H1 (cell line): ENCODE measurements at regions not wholly inside any gene's neighbourhood (a gene's known extent, or its start where the extent isn't known, plus 50 kb on each side); places are given as distances from the start of the nearest gene placed in this dataset.

Experiments used
- CTCF ChIA-PET: fragments of 300-600 bp; sonication (Branson Sonifier 250); formaldehyde crosslinking; loops from one replicate; lab custom pipeline; 2021; ENCODE audit not compliant: partially characterized antibody; lab: Charles Lee
- POLR2A ChIA-PET: fragments of 300-600 bp; sonication (Branson Sonifier 250); formaldehyde crosslinking; loops from one replicate; lab custom pipeline; 2021; ENCODE audit warnings: inconsistent platforms; ENCODE audit not compliant: partially characterized antibody; lab: Charles Lee
- DNase-seq, 2 experiments: peaks; one replicate each; pipeline versions ENCODE4 v3.0.0 to v3.0.0-alpha.2; 2010 to 2022; ENCODE audit warnings: low spot score in 2 of 2, low read depth in 1 of 2, mixed read lengths in 1 of 2
- FAIRE-seq: peaks from 2 replicates; lab custom pipeline; 2011; peaks lifted over from hg19 to GRCh38; lab: Jason Lieb, UNC
- H2AFZ ChIP-seq: 2 replicates; pipeline ENCODE4 v1.8.1; 2012; ENCODE audit warnings: low read length, inconsistent platforms
- H2AK5ac ChIP-seq: 2 replicates; pipeline ENCODE4 v1.6.1; 2013; ENCODE audit warnings: low read depth, low read length
- H2BK120ac ChIP-seq: replicated peaks from 2 replicates; pipeline ENCODE3; 2013; ENCODE audit warnings: low read depth, low read length, inconsistent platforms
- H2BK12ac ChIP-seq: 2 replicates; pipeline ENCODE4 v1.6.1; 2013; ENCODE audit warnings: low read depth, low read length
- H2BK15ac ChIP-seq: 2 replicates; pipeline ENCODE4 v1.6.1; 2013; ENCODE audit warnings: low read length
- H2BK20ac ChIP-seq: 2 replicates; pipeline ENCODE4 v1.6.1; 2013; ENCODE audit warnings: low read length
- H2BK5ac ChIP-seq: 2 replicates; pipeline ENCODE4 v1.6.1; 2013; ENCODE audit warnings: low read depth, low read length
- H3K14ac ChIP-seq: 2 replicates; pipeline ENCODE4 v1.6.1; 2013; ENCODE audit warnings: inconsistent platforms; ENCODE audit not compliant: insufficient read length
- H3K18ac ChIP-seq: 2 replicates; pipeline ENCODE4 v1.6.1; 2013; ENCODE audit warnings: low read length; ENCODE audit errors: extremely low read depth
- H3K23ac ChIP-seq: 2 replicates; pipeline ENCODE4 v1.6.1; 2013; ENCODE audit warnings: inconsistent platforms; ENCODE audit not compliant: insufficient read length
- H3K23me2 ChIP-seq: 2 replicates; pipeline ENCODE4 v1.6.1; 2013; ENCODE audit warnings: low read depth, low read length
- H3K27ac ChIP-seq: 2 replicates; pipeline ENCODE4 v1.6.1; 2011; ENCODE audit warnings: low read depth, low read length, inconsistent platforms
- H3K27me3 ChIP-seq, 4 experiments: replicated peaks in 1 of 4; 1 replicate in 1 of 4; 2 replicates in 3 of 4; pipeline versions ENCODE4 v1.6.1 to v1.8.1; 2011 to 2013; ENCODE audit warnings: low read length in 3 of 4, mild to moderate bottlenecking in 3 of 4, inconsistent platforms in 2 of 4, mixed read lengths in 2 of 4, moderate library complexity in 1 of 4; ENCODE audit not compliant: control insufficient read depth in 3 of 4, insufficient read depth in 3 of 4; ENCODE audit errors: extremely low read depth in 1 of 4
- H3K36me3 ChIP-seq, 4 experiments: 2 replicates each; pipeline versions ENCODE4 v1.6.1 to v1.8.1; 2011 to 2013; ENCODE audit warnings: mild to moderate bottlenecking in 4 of 4, low read length in 3 of 4, moderate library complexity in 2 of 4, control low read depth in 1 of 4, inconsistent platforms in 1 of 4; ENCODE audit not compliant: insufficient read depth in 4 of 4, control insufficient read depth in 2 of 4
- H3K4ac ChIP-seq: replicated peaks from 2 replicates; pipeline ENCODE3; 2013; ENCODE audit warnings: low read length, low read depth, mixed read lengths, inconsistent platforms; ENCODE audit not compliant: insufficient read length
- H3K4me1 ChIP-seq, 4 experiments: replicated peaks in 1 of 4; 1 replicate in 1 of 4; 2 replicates in 3 of 4; pipeline versions ENCODE4 v1.6.1 to v1.8.1; 2011 to 2013; ENCODE audit warnings: low read length in 3 of 4, inconsistent platforms in 2 of 4, mixed read lengths in 1 of 4; ENCODE audit not compliant: insufficient read depth in 4 of 4, control insufficient read depth in 3 of 4
- H3K4me2 ChIP-seq, 2 experiments: 2 replicates each; pipeline versions ENCODE4 v1.6.1 to v1.8.1; 2011 to 2013; ENCODE audit warnings: low read depth in 2 of 2, low read length in 2 of 2, control low read depth in 1 of 2, inconsistent platforms in 1 of 2, mild to moderate bottlenecking in 1 of 2; ENCODE audit not compliant: insufficient read depth in 1 of 2
- H3K4me3 ChIP-seq, 4 experiments: fragments of 200-600, 300-600 bp in 1 of 4; sonication (generic), shearing (Covaris generic), sonication (Bioruptor Twin) in 1 of 4; 2 replicates each; pipeline versions ENCODE4 v1.5.1 to v1.8.1; 2011 to 2016; ENCODE audit warnings: low read length in 4 of 4, low read depth in 3 of 4, control low read depth in 2 of 4, inconsistent platforms in 2 of 4, mild to moderate bottlenecking in 2 of 4, mixed read lengths in 1 of 4, moderate library complexity in 1 of 4; ENCODE audit not compliant: insufficient read depth in 2 of 4; ENCODE audit errors: extremely low read depth in 1 of 4
- H3K56ac ChIP-seq: replicated peaks from 2 replicates; pipeline ENCODE3; 2013; ENCODE audit warnings: low read depth, mild to moderate bottlenecking, mixed read lengths, low read length, inconsistent platforms; ENCODE audit not compliant: insufficient read length
- H3K79me1 ChIP-seq: 2 replicates; pipeline ENCODE4 v1.6.1; 2013; ENCODE audit warnings: low read depth, low read length, control low read depth
- H3K79me2 ChIP-seq, 2 experiments: 2 replicates each; pipeline versions ENCODE4 v1.6.1 to v1.8.1; 2012 to 2013; ENCODE audit warnings: low read length in 2 of 2, mild to moderate bottlenecking in 2 of 2, inconsistent platforms in 1 of 2; ENCODE audit not compliant: insufficient read depth in 2 of 2, control insufficient read depth in 1 of 2
- H3K9ac ChIP-seq, 4 experiments: replicated peaks in 1 of 4; 1 replicate in 1 of 4; 2 replicates in 3 of 4; pipeline versions ENCODE4 v1.6.1 to v1.8.1; 2011 to 2013; ENCODE audit warnings: low read depth in 3 of 4, low read length in 3 of 4, control low read depth in 2 of 4, mild to moderate bottlenecking in 2 of 4, moderate library complexity in 2 of 4, inconsistent platforms in 1 of 4; ENCODE audit errors: extremely low read depth in 1 of 4
- H3K9me3 ChIP-seq, 2 experiments: 2 replicates each; pipeline versions ENCODE4 v1.6.1 to v1.8.1; 2012 to 2013; ENCODE audit warnings: mild to moderate bottlenecking in 2 of 2, moderate library complexity in 2 of 2, control low read depth in 1 of 2, inconsistent platforms in 1 of 2, low read depth in 1 of 2, low read length in 1 of 2, mixed read lengths in 1 of 2; ENCODE audit not compliant: insufficient read depth in 2 of 2
- H4K20me1 ChIP-seq, 2 experiments: replicated peaks in 1 of 2; 2 replicates each; pipeline versions ENCODE3 to v1.8.1; 2011 to 2013; ENCODE audit warnings: inconsistent platforms in 2 of 2, low read length in 2 of 2, mild to moderate bottlenecking in 1 of 2; ENCODE audit not compliant: insufficient read depth in 2 of 2, control insufficient read depth in 1 of 2
- H4K5ac ChIP-seq: 2 replicates; pipeline ENCODE4 v1.6.1; 2013; ENCODE audit warnings: low read length, low read depth, mixed read lengths, inconsistent platforms; ENCODE audit not compliant: insufficient read length
- H4K8ac ChIP-seq: 2 replicates; pipeline ENCODE4 v1.8.0; 2013; ENCODE audit warnings: mild to moderate bottlenecking, moderate library complexity, low read length, inconsistent platforms; ENCODE audit not compliant: insufficient read depth; ENCODE audit errors: extremely low read depth
- H4K91ac ChIP-seq: replicated peaks from 2 replicates; pipeline ENCODE3; 2013; ENCODE audit warnings: low read length, mixed read lengths, inconsistent platforms; ENCODE audit not compliant: insufficient read length
- EP300 ChIP-seq, 2 experiments: IDR thresholded peaks; 1 replicate in 1 of 2; 2 replicates in 1 of 2; pipeline ENCODE4 v1.6.1; 2011 to 2012; ENCODE audit warnings: low read depth in 2 of 2, low read length in 2 of 2, mild to moderate bottlenecking in 2 of 2, borderline replicate concordance in 1 of 2, inconsistent platforms in 1 of 2, moderate library complexity in 1 of 2
- SP2 ChIP-seq: IDR thresholded peaks from 2 replicates; pipeline ENCODE4 v1.6.1; 2012; ENCODE audit warnings: mild to moderate bottlenecking, low read length, inconsistent platforms
- SUZ12 ChIP-seq: fragments of 200-600 bp; sonication (generic); IDR thresholded peaks from 2 replicates; pipeline ENCODE4 v1.6.1; 2012; ENCODE audit warnings: mild to moderate bottlenecking, inconsistent platforms, low read length, moderate library complexity, mixed read lengths
- WGBS, 2 experiments: shearing (Covaris generic) in 1 of 2; methylation state at CpG; one replicate each; pipeline versions ENCODE4 v1.1.6 to v1.1.7; 2013 to 2015; ENCODE audit warnings: low lambda C conversion rate in 2 of 2, mixed read lengths in 2 of 2, inconsistent platforms in 1 of 2, low coverage in 1 of 2, missing lambda C conversion rate in 1 of 2; ENCODE audit not compliant: insufficient replicate concordance in 2 of 2, insufficient coverage in 1 of 2, insufficient read length in 1 of 2; ENCODE audit errors: extremely low coverage in 1 of 2, missing lambda C conversion rate in 1 of 2; 5-methylcytosine and 5-hydroxymethylcytosine counted together
- TF ChIP-seq, protein P1 (sequence below): IDR thresholded peaks from 2 replicates; pipeline ENCODE4 v1.6.1; 2011; ENCODE audit warnings: low read depth, mild to moderate bottlenecking, low read length; ENCODE audit not compliant: insufficient read depth

DNA sequence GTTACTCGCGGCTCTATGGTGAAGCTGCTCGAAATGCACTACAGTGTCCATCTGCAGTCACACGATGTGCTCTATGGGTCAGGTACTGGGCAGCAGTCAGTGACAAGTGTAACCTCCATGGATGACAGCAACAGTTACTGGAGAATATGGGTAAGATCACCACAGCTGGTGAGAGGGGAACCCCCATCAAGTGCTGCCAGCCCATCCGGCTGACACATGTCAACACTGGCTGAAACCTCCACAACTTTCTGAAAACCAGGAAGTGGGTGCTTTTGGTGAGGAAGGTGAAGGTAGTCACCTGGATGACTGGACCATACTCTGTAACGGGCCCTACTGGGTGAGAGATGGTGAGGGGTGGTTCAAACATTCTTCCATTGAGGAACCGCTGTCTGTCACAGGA lies 87.4 kb upstream of the C15orf39 start:
- Histone ChIP-seq H3K9ac (no peak overlapping the region), H2BK15ac (no peak overlapping the region), H3K4me2 (no peak overlapping the region), H4K91ac (no peak overlapping the region), H2BK120ac (no peak overlapping the region), H4K8ac (no peak overlapping the region), H2BK5ac (no peak overlapping the region), H3K4ac (no peak overlapping the region), H3K79me2 (no peaks in the 10 kb centered on the region), H4K20me1 (peaks cover 0 to 2% of the 10 kb centered on the region in 2 experiments), H3K36me3 (no peaks in the 10 kb centered on the region), H2AK5ac (no peak overlapping the region), H3K4me1 (no peaks in the 10 kb centered on the region), H3K4me3 (no peak overlapping the region), H3K79me1 (no peaks in the 10 kb centered on the region), H4K5ac (no peak overlapping the region), H3K14ac (no peak overlapping the region), H3K23ac (no peak overlapping the region), H3K56ac (no peak overlapping the region), H3K27me3 (no peaks in the 10 kb centered on the region; a peak in 1 of 7 replicates), H2BK20ac (no peak overlapping the region), H3K27ac (no peak overlapping the region), H3K18ac (no peak overlapping the region), H2AFZ (no peak overlapping the region), H3K23me2 (no peaks in the 10 kb centered on the region), H3K9me3 (peaks cover 0 to 7% of the 10 kb centered on the region in 2 experiments; a peak in 1 of 4 replicates), H2BK12ac (no peak overlapping the region)
- DNase-seq: no peak
- CTCF ChIA-PET: no interaction called here
- 81% methylated on average over 7 of the region's 7 CpGs; no CpG with 5 or more reads in 1 of the 2 experiments for WGBS, 2 experiments
- FAIRE-seq: no peak
- POLR2A ChIA-PET: interaction anchor here (1.3 kb wide), 1 partner anchor 12 kb away, joined by 4 read pairs; no protein-coding TSS in a partner anchor
- TF ChIP-seq SUZ12: no peak
- TF ChIP-seq SP2: no peak
- TF ChIP-seq, protein P1, sequence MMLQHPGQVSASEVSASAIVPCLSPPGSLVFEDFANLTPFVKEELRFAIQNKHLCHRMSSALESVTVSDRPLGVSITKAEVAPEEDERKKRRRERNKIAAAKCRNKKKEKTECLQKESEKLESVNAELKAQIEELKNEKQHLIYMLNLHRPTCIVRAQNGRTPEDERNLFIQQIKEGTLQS: no peak
- TF ChIP-seq EP300 (IDR thresholded peaks at IDR 0.05; ENCODE audit: borderline replicate concordance in 1 of 2, low read depth in 2 of 2, low read length in 2 of 2): no peak
